ENCODE measurements at regions not wholly inside any gene's neighbourhood (a gene's known extent, or its start where the extent isn't known, plus 50 kb on each side); places are given as distances from the start of the nearest gene placed in this dataset.

DNA sequence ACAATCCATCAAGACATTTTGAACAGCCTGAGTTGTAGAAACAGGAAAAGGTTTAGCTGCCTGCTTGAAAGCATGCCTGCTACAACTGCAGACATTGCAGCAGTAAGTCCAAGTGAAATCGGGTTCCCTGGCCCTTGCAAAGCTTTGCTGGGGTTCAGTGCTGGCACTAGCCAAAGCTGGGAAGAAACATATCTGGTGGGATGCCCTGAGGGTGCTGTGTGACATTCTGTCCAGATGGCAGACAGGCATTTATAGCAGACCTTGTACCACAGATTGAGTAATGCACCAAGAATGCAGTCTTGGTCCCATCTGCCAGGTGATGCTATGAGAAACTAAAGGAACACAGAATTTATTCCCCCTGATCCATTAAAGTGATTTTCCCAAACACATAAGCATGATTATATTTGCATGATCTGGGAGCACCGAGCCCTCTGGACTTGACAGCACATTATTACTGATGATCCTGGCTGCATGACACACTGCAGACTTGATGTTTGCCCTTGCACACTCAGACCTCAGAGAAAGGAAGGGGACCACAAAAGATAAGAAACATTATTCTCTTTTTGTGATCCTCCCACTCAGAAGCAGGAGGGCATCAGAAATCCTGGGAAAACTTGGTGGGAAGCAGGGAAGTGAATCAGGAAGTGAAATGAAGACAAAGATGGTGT is 223.7 kb upstream of the FAM78B start:
- FAIRE-seq (no peak), DNase-seq (ENCODE audit: low spot score) (no peak), ATAC-seq (no peak)
- Histone ChIP-seq H3K27ac (ENCODE audit: extremely low read length, insufficient read depth, low read length) (no peak overlapping the region), H4K20me1 (ENCODE audit: insufficient read depth, low read length) (no peaks in the 10 kb centered on the region), H3K27me3 (ENCODE audit: control insufficient read depth in 1 of 2, insufficient read depth in 2 of 2, low read length in 2 of 2) (0 out of 5 replicates have a peak, but pooled peaks cover 0 to 3% of the 10 kb centered on the region in 2 experiments), H3K9ac (ENCODE audit: insufficient read depth, low read depth, low read length) (no peak overlapping the region), H3K79me2 (ENCODE audit: insufficient read depth, low read length) (no peaks in the 10 kb centered on the region), H2AFZ (ENCODE audit: low read length) (no peak overlapping the region), H3K4me1 (ENCODE audit: insufficient read depth, low read length) (no peaks in the 10 kb centered on the region), H3K4me2 (ENCODE audit: low read depth, low read length) (no peak overlapping the region), H3K36me3 (replicated peaks in 1 of 2; ENCODE audit: control insufficient read depth in 1 of 2, insufficient read depth in 2 of 2, low read length in 2 of 2) (no peaks in the 10 kb centered on the region), H3K9me3 (ENCODE audit: low read length) (no peaks in the 10 kb centered on the region), H3K4me3 (replicated peaks in 1 of 3; ENCODE audit: insufficient read depth in 1 of 3, low read depth in 2 of 3, low read length in 3 of 3) (no peak overlapping the region)
- intact Hi-C loops (cut with micrococcal nuclease; ENCODE audit: unreplicated experiment), result no loop called here
- 0% methylated on average over 2 of the region's 2 CpGs for WGBS (ENCODE audit: low lambda C conversion rate)
- TF ChIP-seq SP4 (CRISPR knock-in tag; IDR thresholded peaks at IDR 0.05) (no peak), ZNF703 (CRISPR knock-in tag; IDR thresholded peaks at IDR 0.05; ENCODE audit: borderline replicate concordance) (no peak), HIVEP1 (CRISPR knock-in tag; IDR thresholded peaks at IDR 0.05) (no peak), HNRNPL (IDR thresholded peaks at IDR 0.05; ENCODE audit: low read depth, low read length) (no peak), AGO1 (IDR thresholded peaks at IDR 0.05; ENCODE audit: low read depth, low read length, poor library complexity, severe bottlenecking) (no peak), GFI1 (CRISPR knock-in tag; IDR thresholded peaks at IDR 0.05; ENCODE audit: borderline replicate concordance) (no peak), ZNF121 (CRISPR knock-in tag; IDR thresholded peaks at IDR 0.05) (no peak), SRSF9 (IDR thresholded peaks at IDR 0.05; ENCODE audit: borderline replicate concordance, insufficient read depth, low read depth, low read length, poor library complexity, severe bottlenecking) (no peak), RELA (CRISPR knock-in tag; IDR thresholded peaks at IDR 0.05) (no peak), ZNF615 (CRISPR knock-in tag; IDR thresholded peaks at IDR 0.05; ENCODE audit: borderline replicate concordance) (no peak)
- TF ChIP-seq, protein P1, sequence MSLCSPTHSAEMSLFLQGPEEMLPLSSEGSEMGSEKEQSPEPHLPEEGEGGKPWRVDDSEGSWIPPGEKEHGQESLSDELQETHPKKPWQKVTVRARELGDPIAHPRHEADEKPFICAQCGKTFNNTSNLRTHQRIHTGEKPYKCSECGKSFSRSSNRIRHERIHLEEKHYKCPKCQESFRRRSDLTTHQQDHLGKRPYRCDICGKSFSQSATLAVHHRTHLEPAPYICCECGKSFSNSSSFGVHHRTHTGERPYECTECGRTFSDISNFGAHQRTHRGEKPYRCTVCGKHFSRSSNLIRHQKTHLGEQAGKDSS (CRISPR knock-in tag; IDR thresholded peaks at IDR 0.05; ENCODE audit: borderline replicate concordance, low read depth), result no peak
- ChIA-PET POLR2A (no interaction called here), CTCF (ENCODE audit: low intra/inter-chr PET ratio, low total read pairs) (no interaction called here)
- in situ Hi-C loops (cut with HindIII; ENCODE audit: extremely low pct_ligation_motif_present, low pct_unique_long_range_greater_than_20kb), result no loop called here
- no TSS peak for BruUV-seq (replicated peaks)

All from HepG2 (cell line).